Cardiac muscle cell (in vitro differentiated cells and primary cell): ENCODE measurements at regions not wholly inside any gene's neighbourhood (a gene's known extent, or its start where the extent isn't known, plus 50 kb on each side); places are given as distances from the start of the nearest gene placed in this dataset.

ENCODE experiments used
- DNase-seq, 2 donors: peaks; one replicate each; pipeline versions ENCODE4 v3.0.0 to v3.0.0-alpha.2; 2010 to 2017; ENCODE audit warnings: low read depth in 1 of 2, low spot score in 1 of 2
- H3K27ac ChIP-seq: fragments of 200-600 bp; sonication (generic); 2 replicates; pipeline ENCODE4 v1.5.1; 2016
- H3K27me3 ChIP-seq: fragments of 200-600 bp; sonication (generic); 2 replicates; pipeline ENCODE4 v1.6.0; 2016; ENCODE audit warnings: control low read depth
- H3K36me3 ChIP-seq: fragments of 200-600 bp; sonication (generic); 2 replicates; pipeline ENCODE4 v1.5.1; 2016; ENCODE audit warnings: control low read depth
- H3K4me1 ChIP-seq: fragments of 200-600 bp; sonication (generic); 2 replicates; pipeline ENCODE4 v1.8.1; 2017; ENCODE audit warnings: low read depth, mild to moderate bottlenecking, mixed run types
- H3K4me3 ChIP-seq: fragments of 200-600 bp; sonication (generic); 2 replicates; pipeline ENCODE4 v1.5.1; 2016; ENCODE audit warnings: mild to moderate bottlenecking
- H3K9me3 ChIP-seq: fragments of 200-600 bp; sonication (generic); 2 replicates; pipeline ENCODE4 v1.5.1; 2017; ENCODE audit warnings: low read depth, mild to moderate bottlenecking, control low read depth
- TF ChIP-seq, protein P1 (sequence below): IDR thresholded peaks from 2 replicates; pipeline ENCODE4 v1.5.1; 2012; ENCODE audit warnings: low read depth, mild to moderate bottlenecking, low read length

DNA sequence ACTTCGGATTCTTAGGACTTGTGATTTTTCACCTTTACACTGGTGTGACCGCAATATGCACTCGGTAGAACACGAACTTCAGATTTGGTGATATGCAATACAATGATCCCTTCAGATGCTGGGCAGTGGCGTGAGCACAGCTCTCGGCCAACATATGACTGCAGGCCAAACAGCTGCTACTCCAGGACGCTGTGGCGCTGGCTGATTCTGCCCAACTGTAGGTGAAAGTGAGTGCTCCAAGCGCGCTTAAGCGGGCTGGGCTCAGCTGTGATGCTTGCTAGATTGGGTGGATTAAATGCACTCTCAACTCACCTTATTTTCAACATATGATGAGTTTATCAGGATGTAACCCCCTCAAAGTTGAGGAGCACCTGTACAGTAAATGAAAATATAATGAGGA lies 137.6 kb upstream of the RET start:
- Histone ChIP-seq H3K36me3 (no peaks in the 10 kb centered on the region), H3K4me3 (no peak overlapping the region), H3K9me3 (no peaks in the 10 kb centered on the region), H3K27ac (no peak overlapping the region), H3K4me1 (no peaks in the 10 kb centered on the region), H3K27me3 (peaks cover 26% of the 10 kb centered on the region)
- DNase-seq, result no peak
- TF ChIP-seq, protein P1, sequence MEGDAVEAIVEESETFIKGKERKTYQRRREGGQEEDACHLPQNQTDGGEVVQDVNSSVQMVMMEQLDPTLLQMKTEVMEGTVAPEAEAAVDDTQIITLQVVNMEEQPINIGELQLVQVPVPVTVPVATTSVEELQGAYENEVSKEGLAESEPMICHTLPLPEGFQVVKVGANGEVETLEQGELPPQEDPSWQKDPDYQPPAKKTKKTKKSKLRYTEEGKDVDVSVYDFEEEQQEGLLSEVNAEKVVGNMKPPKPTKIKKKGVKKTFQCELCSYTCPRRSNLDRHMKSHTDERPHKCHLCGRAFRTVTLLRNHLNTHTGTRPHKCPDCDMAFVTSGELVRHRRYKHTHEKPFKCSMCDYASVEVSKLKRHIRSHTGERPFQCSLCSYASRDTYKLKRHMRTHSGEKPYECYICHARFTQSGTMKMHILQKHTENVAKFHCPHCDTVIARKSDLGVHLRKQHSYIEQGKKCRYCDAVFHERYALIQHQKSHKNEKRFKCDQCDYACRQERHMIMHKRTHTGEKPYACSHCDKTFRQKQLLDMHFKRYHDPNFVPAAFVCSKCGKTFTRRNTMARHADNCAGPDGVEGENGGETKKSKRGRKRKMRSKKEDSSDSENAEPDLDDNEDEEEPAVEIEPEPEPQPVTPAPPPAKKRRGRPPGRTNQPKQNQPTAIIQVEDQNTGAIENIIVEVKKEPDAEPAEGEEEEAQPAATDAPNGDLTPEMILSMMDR, result no peak

DNA sequence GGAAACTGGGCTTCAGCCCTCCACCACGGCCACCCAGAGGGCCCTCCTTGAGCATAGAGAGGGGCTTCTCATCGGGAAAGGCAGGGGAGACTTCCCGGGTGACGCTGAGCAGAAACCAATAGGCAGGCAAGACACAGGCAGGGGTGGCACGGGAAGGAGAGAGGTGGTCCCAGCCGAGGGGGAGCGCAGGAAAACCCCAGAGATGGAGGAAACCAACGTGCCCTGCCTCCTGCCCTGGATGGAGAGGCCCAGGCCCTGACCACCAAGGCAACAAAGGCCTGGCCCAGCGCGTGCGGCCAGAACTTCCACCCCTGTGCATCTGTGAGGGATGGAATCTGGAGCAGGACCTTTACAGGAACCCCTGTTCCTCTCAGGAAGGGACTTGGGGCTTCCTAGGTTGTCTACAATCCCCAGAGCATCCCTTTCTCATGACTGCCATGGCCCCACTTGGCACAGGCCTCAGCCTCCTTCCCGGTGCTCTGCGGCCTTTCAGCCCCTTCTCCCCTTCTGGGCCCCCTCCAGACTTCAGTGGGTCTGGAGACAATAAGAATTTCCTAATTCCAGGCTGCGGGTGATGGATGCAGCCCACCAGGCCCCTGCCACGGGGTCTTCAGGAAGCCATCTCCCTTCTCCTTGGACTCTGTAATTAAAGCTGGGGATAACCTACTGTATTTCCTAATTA lies 137.0 kb upstream of the RET start:
- Histone ChIP-seq H3K4me1 (no peaks in the 10 kb centered on the region), H3K4me3 (no peak overlapping the region), H3K27ac (no peak overlapping the region), H3K36me3 (no peaks in the 10 kb centered on the region), H3K27me3 (peaks cover 20% of the 10 kb centered on the region), H3K9me3 (no peaks in the 10 kb centered on the region)
- TF ChIP-seq, protein P1, result no peak
- no peak for DNase-seq

DNA sequence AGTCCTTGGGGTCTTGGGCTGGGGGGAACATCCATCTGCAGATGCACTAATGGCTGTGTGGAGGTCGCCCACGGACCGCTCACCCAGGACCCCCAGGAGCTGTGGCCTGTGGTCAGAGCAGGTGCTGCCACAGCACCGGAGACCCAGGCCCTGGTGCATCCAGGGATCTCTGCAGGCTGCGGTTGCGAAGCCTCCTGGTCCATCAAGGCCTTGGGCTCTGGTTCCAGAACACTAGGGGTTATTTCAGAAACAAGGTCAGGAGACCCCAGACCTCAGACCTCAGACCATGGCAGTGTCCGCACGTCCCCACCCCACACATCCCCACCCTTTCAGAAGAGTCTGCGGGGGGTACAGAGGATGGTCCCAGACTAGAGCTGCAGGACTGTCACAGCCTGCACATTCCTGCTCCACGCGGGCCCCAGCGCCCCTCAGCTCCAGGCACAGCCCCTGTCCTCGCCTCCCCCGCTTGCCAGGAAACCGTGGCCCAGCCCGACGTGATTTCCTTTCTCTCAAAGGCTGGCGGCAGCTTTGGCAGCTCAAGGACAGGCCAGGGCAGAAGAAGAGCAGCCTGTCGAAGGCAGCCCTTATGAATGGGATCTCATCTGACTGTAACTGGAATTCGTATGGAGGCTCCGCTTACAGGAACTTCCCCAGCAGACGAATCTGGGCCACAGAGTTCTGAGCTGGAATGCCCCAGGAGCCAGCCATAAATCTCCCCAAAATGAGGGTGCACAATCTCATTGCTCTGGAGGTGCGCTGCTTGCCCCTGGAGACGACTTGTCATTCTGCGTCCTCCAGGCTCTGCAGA lies 136.2 kb upstream of the RET start:
- H3K9me3 ChIP-seq, result no peaks in the 10 kb centered on the region
- H3K27me3 ChIP-seq, result peaks cover 12% of the 10 kb centered on the region
- TF ChIP-seq, protein P1, result no peak
- H3K27ac ChIP-seq, result no peak overlapping the region
- no peaks in the 10 kb centered on the region for H3K4me1 ChIP-seq
- no peak for DNase-seq
- no peaks in the 10 kb centered on the region for H3K36me3 ChIP-seq
- no peak overlapping the region for H3K4me3 ChIP-seq

DNA sequence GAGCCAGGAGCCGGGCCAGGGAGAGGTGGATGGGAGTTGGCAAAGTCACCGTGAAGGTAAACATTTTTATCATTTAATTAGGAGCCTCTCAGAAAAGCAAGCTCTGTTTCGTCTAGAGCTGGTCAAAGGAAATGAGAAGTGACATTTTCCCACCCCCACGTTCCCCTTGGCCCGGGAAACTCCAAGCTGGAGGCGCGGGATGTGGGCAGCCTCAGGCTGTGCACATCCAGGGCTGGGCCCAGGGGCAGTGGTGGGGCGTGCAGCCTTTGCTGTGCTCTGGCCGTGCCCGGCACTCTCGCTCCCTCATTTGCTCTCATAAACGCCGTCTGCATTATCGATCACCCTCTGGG lies 135.6 kb upstream of the RET start:
- no peaks in the 10 kb centered on the region for H3K36me3 ChIP-seq
- peaks cover 6% of the 10 kb centered on the region for H3K27me3 ChIP-seq
- TF ChIP-seq, protein P1, result no peak

DNA sequence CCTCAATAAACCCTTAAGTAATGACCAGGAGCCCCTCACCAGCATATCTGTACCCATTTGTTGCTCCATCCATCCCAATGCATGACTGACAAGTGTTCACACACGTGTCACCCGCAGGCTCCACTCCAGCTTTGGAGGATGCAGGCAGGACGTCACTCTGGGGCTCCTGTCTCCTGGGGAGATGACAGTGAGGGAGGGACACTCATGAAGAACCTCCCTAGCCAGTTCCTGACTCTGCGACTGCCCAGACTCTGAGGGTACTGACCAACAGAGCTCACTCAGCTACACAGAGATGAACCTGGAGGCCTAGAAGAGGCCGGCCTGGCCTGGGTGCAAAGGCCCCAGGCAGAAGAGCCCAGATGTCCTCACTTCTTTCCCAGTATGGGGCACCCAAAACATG lies 135.1 kb upstream of the RET start:
- Histone ChIP-seq H3K4me3 (no peak overlapping the region), H3K4me1 (no peaks in the 10 kb centered on the region), H3K9me3 (no peaks in the 10 kb centered on the region), H3K27ac (no peak overlapping the region), H3K36me3 (no peaks in the 10 kb centered on the region), H3K27me3 (peaks cover under 1% of the 10 kb centered on the region)
- TF ChIP-seq, protein P1, result no peak
- DNase-seq, result no peak

More for the DNA sequence above, 135.6 kb upstream of the RET start:
- H3K4me3 ChIP-seq, result no peak overlapping the region
- H3K27ac ChIP-seq, result no peak overlapping the region
- no peak for DNase-seq
- no peaks in the 10 kb centered on the region for H3K4me1 ChIP-seq
- no peaks in the 10 kb centered on the region for H3K9me3 ChIP-seq
